ENCODE measurements at regions not wholly inside any gene's neighbourhood (a gene's known extent, or its start where the extent isn't known, plus 50 kb on each side); places are given as distances from the start of the nearest gene placed in this dataset.

DNA sequence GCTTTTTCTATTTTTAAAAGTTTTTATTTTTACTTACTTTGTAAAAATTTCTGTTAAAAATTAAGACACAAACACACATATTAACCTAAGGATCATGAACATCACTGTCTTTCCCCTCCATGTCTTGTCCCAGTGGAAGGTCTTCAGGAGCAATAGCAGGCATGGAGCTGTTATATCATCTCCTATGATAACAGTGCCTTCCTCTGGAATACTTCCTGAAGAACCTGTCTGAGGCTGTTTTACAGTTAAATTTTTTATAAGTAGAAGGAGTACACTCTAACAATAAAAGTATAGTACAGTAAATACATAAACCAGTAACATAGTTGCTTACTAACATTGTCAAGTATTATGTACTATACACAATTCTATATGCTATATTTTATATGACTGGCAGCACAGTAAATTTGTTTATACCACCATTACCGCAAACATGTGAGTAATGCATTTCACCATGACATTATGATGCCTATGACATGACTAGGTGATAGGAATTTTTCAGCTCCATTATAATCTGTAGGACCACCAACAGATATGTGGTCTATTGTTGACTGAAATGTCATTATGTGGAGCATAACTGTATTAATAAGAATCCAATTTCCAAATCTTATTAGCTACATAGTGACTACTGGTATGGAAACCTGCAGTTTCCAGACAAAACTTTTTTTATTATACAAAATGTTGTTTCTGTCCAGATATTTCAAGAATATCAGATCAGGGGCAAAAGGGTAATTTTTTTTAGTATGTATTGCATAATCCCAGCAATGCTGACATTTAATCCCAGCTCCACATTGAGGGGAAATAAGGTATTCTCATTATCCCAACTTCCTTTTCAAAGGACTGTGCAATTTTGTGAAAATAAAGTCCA, 337.2 kb upstream of the SLC39A10 start:
- BruUV-seq (replicated peaks): no TSS peak
- H3K36me3 ChIP-seq (ENCODE audit: control insufficient read depth, insufficient read depth, low read length): no peaks in the 10 kb centered on the region
- no peak overlapping the region for H3K4me3 ChIP-seq (ENCODE audit: low read depth, low read length)
- peaks cover 7% of the 10 kb centered on the region; the same call in 1 of the 2 replicates for H3K4me1 ChIP-seq
- no peaks in the 10 kb centered on the region for H3K27me3 ChIP-seq (replicated peaks; ENCODE audit: control insufficient read depth, insufficient read depth, low read length)
- H3K9me3 Mint-ChIP-seq (ENCODE audit: unreplicated experiment): peaks cover 8% of the 10 kb centered on the region
- H3K9me3 ChIP-seq: no peaks in the 10 kb centered on the region
- no peaks in the 10 kb centered on the region for H3K4me1 Mint-ChIP-seq (ENCODE audit: low read depth, unreplicated experiment)
- POLR2A ChIA-PET: no interaction called here
- CTCF ChIA-PET: interaction anchor here (0.6 to 0.7 kb wide), 2 partner anchors 28 to 227 kb away, joined by 3 to 5 read pairs; no protein-coding TSS in a partner anchor
- TF ChIP-seq, protein P1, sequence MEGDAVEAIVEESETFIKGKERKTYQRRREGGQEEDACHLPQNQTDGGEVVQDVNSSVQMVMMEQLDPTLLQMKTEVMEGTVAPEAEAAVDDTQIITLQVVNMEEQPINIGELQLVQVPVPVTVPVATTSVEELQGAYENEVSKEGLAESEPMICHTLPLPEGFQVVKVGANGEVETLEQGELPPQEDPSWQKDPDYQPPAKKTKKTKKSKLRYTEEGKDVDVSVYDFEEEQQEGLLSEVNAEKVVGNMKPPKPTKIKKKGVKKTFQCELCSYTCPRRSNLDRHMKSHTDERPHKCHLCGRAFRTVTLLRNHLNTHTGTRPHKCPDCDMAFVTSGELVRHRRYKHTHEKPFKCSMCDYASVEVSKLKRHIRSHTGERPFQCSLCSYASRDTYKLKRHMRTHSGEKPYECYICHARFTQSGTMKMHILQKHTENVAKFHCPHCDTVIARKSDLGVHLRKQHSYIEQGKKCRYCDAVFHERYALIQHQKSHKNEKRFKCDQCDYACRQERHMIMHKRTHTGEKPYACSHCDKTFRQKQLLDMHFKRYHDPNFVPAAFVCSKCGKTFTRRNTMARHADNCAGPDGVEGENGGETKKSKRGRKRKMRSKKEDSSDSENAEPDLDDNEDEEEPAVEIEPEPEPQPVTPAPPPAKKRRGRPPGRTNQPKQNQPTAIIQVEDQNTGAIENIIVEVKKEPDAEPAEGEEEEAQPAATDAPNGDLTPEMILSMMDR (IDR thresholded peaks at IDR 0.05; ENCODE audit: insufficient read depth in 1 of 2, low read depth in 1 of 2, low read length in 1 of 2, severe bottlenecking in 1 of 2, unreplicated experiment in 1 of 2): no peak
- no peaks in the 10 kb centered on the region for H3K27me3 Mint-ChIP-seq (ENCODE audit: insufficient read depth, unreplicated experiment)
- no peaks in the 10 kb centered on the region for H3K36me3 Mint-ChIP-seq (ENCODE audit: insufficient read depth, unreplicated experiment)
- no peak overlapping the region for H3K4me3 Mint-ChIP-seq (ENCODE audit: unreplicated experiment)
- intact Hi-C loops (cut with micrococcal nuclease; ENCODE audit: unreplicated experiment): loop anchor here (2.0 to 10.0 kb wide), 5 partner anchors 227 to 745 kb away; partner anchors contain the start of gene DNAH7
- DNase-seq: no peak
- no peak overlapping the region for H3K27ac Mint-ChIP-seq (ENCODE audit: unreplicated experiment)

DNA sequence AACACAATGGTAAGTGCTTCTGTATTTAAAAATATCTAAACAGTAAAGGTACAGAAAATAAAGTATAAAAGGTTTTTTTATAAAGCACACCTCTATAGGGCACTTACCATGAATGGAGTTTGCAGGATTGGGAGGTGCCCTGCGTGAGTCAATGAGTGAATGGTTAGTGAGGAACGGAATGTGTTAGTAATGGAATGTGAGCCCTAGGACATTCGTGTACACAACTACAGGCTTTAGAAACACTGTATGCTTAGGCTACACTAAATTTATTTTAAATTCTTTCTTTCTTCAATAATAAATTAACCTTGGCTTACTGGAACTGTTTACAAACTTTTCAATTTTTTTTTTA, 337.9 kb upstream of the SLC39A10 start:
- Mint-ChIP-seq H3K27me3 (ENCODE audit: insufficient read depth, unreplicated experiment) (no peaks in the 10 kb centered on the region), H3K4me1 (ENCODE audit: low read depth, unreplicated experiment) (no peaks in the 10 kb centered on the region), H3K27ac (ENCODE audit: unreplicated experiment) (no peak overlapping the region), H3K9me3 (ENCODE audit: unreplicated experiment) (peaks cover 7% of the 10 kb centered on the region), H3K36me3 (ENCODE audit: insufficient read depth, unreplicated experiment) (no peaks in the 10 kb centered on the region), H3K4me3 (ENCODE audit: unreplicated experiment) (no peak overlapping the region)
- H3K4me1 ChIP-seq: peaks cover 7% of the 10 kb centered on the region; the same call in 1 of the 2 replicates
- ChIA-PET CTCF (interaction anchor here (0.6 kb wide), 1 partner anchor 226 kb away, joined by 5 read pairs; no protein-coding TSS in a partner anchor), POLR2A (no interaction called here)
- intact Hi-C loops (cut with micrococcal nuclease; ENCODE audit: unreplicated experiment): loop anchor here (2.0 to 10.0 kb wide), 5 partner anchors 227 to 746 kb away; partner anchors contain the start of gene DNAH7
- H3K36me3 ChIP-seq (ENCODE audit: control insufficient read depth, insufficient read depth, low read length): no peaks in the 10 kb centered on the region
- no TSS peak for BruUV-seq (replicated peaks)
- no peak overlapping the region for H3K4me3 ChIP-seq (ENCODE audit: low read depth, low read length)
- DNase-seq: no peak
- H3K27me3 ChIP-seq (replicated peaks; ENCODE audit: control insufficient read depth, insufficient read depth, low read length): no peaks in the 10 kb centered on the region
- TF ChIP-seq, protein P1 (IDR thresholded peaks at IDR 0.05; ENCODE audit: insufficient read depth in 1 of 2, low read depth in 1 of 2, low read length in 1 of 2, severe bottlenecking in 1 of 2, unreplicated experiment in 1 of 2): no peak
- no peaks in the 10 kb centered on the region for H3K9me3 ChIP-seq

DNA sequence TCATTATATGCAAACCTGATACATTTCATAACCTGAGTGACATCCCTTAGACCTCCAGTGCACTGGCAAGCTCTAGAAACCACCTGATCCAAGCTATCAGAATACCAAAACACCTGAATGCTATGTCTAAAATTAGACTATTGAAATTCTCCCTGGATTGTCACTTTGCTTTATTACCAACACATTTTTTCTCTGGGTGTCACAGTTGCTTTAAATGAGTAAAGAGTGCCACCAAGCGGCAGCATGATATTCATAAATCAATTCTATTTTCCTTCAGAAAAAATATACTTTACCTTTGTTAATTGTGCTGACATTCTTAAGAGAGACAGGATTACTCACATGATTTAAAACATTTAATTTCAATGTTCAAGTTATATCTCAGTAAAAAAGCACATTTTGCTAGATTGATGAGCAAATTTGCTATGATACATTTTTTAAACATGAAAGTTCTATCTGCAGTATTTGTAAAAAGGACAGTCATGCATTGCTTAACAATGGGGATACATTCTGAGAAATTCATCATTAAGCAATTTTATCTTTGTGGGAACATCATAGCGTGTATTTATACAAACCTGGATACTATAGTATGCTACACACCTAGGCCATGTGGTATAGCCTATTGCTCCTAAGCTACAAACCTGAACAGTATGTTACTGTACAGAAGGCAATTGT, 338.4 kb upstream of the SLC39A10 start:
- Histone ChIP-seq H3K27me3 (replicated peaks; ENCODE audit: control insufficient read depth, insufficient read depth, low read length) (no peaks in the 10 kb centered on the region), H3K4me1 (peaks cover 7% of the 10 kb centered on the region; the same call in 1 of the 2 replicates), H3K36me3 (ENCODE audit: control insufficient read depth, insufficient read depth, low read length) (no peaks in the 10 kb centered on the region), H3K9me3 (no peaks in the 10 kb centered on the region), H3K4me3 (ENCODE audit: low read depth, low read length) (no peak overlapping the region)
- peak in 1 of 2 experiments; percentile 43 for DNase-seq
- BruUV-seq (replicated peaks): no TSS peak
- no peak overlapping the region for H3K4me3 Mint-ChIP-seq (ENCODE audit: unreplicated experiment)
- intact Hi-C loops (cut with micrococcal nuclease; ENCODE audit: unreplicated experiment): loop anchor here (1.0 to 10.0 kb wide), 7 partner anchors 226 to 1152 kb away; partner anchors contain the start of gene DNAH7
- no peaks in the 10 kb centered on the region for H3K27me3 Mint-ChIP-seq (ENCODE audit: insufficient read depth, unreplicated experiment)
- TF ChIP-seq, protein P1 (IDR thresholded peaks at IDR 0.05; ENCODE audit: insufficient read depth in 1 of 2, low read depth in 1 of 2, low read length in 1 of 2, severe bottlenecking in 1 of 2, unreplicated experiment in 1 of 2): peak; percentile 38 to 69
- CTCF ChIA-PET: interaction anchor here (0.6 kb wide), 1 partner anchor 226 kb away, joined by 5 read pairs; no protein-coding TSS in a partner anchor
- H3K27ac Mint-ChIP-seq (ENCODE audit: unreplicated experiment): no peak overlapping the region
- no peaks in the 10 kb centered on the region for H3K4me1 Mint-ChIP-seq (ENCODE audit: low read depth, unreplicated experiment)
- H3K36me3 Mint-ChIP-seq (ENCODE audit: insufficient read depth, unreplicated experiment): no peaks in the 10 kb centered on the region
- H3K9me3 Mint-ChIP-seq (ENCODE audit: unreplicated experiment): peaks cover 2% of the 10 kb centered on the region
- POLR2A ChIA-PET: no interaction called here
